Naive thymus-derived CD4-positive, alpha-beta T cell (primary cell): ENCODE measurements at regions not wholly inside any gene's neighbourhood (a gene's known extent, or its start where the extent isn't known, plus 50 kb on each side); places are given as distances from the start of the nearest gene placed in this dataset.

Source experiments
- ATAC-seq: fragments of 150-1000 bp; cut with Tn5 transposase; 2 replicates; pipeline ENCODE4 v1.10.0; 2021; ENCODE audit warnings: mild to moderate bottlenecking, moderate library complexity
- CTCF ChIA-PET: fragments of 350-600 bp; sonication (Branson Sonifier 250); formaldehyde crosslinking; loops from one replicate; lab custom pipeline; 2021; ENCODE audit warnings: antibody characterized with exemption; lab: Charles Lee
- POLR2A ChIA-PET: fragments of 350-600 bp; sonication (Branson Sonifier 250); formaldehyde crosslinking; loops from one replicate; lab custom pipeline; 2021; ENCODE audit warnings: antibody characterized with exemption, inconsistent platforms; lab: Charles Lee
- DNase-seq, 9 donors: peaks; one replicate each; pipeline versions ENCODE4 v3.0.0 to v3.0.0-alpha.2; 2020 to 2022; ENCODE audit warnings: mixed read lengths in 1 of 9
- H3K27ac ChIP-seq: one replicate; pipeline ENCODE4 v1.7.0; 2013; ENCODE audit warnings: mild to moderate bottlenecking, low read depth, low read length, moderate library complexity
- H3K27me3 ChIP-seq, 2 donors: one replicate each; pipeline ENCODE4 v1.7.0; 2013; ENCODE audit warnings: low read length in 2 of 2, mild to moderate bottlenecking in 2 of 2, moderate library complexity in 2 of 2; ENCODE audit not compliant: control insufficient read depth in 2 of 2, insufficient read depth in 2 of 2
- H3K36me3 ChIP-seq, 3 experiments: 1 replicate in 2 of 3; 2 replicates in 1 of 3; pipeline ENCODE4 v1.7.0; 2013; ENCODE audit warnings: low read length in 3 of 3, mild to moderate bottlenecking in 3 of 3, moderate library complexity in 1 of 3; ENCODE audit not compliant: insufficient read depth in 3 of 3, control insufficient read depth in 2 of 3
- H3K4me1 ChIP-seq, 2 donors: one replicate each; pipeline ENCODE4 v1.7.0; 2013; ENCODE audit warnings: low read length in 2 of 2, mild to moderate bottlenecking in 2 of 2, moderate library complexity in 1 of 2; ENCODE audit not compliant: control insufficient read depth in 2 of 2, insufficient read depth in 2 of 2
- H3K4me3 ChIP-seq: 2 replicates; pipeline ENCODE4 v1.7.0; 2013; ENCODE audit warnings: mild to moderate bottlenecking, low read length
- H3K9me3 ChIP-seq, 3 experiments: 1 replicate in 2 of 3; 2 replicates in 1 of 3; pipeline ENCODE4 v1.7.0; 2013; ENCODE audit warnings: low read length in 3 of 3; ENCODE audit not compliant: control insufficient read depth in 2 of 3
- H3K27ac Mint-ChIP-seq, 9 donors: one replicate each; pipeline ENCODE4 v1.8.0; 2020 to 2022; ENCODE audit warnings: mixed read lengths in 9 of 9, mild to moderate bottlenecking in 8 of 9, moderate library complexity in 5 of 9, inconsistent platforms in 2 of 9
- H3K27me3 Mint-ChIP-seq, 5 donors: one replicate each; pipeline ENCODE4 v1.8.0; 2021 to 2022; ENCODE audit warnings: mixed read lengths in 5 of 5, mild to moderate bottlenecking in 1 of 5
- H3K36me3 Mint-ChIP-seq, 5 donors: one replicate each; pipeline ENCODE4 v1.8.0; 2020 to 2022; ENCODE audit warnings: mixed read lengths in 5 of 5, mild to moderate bottlenecking in 3 of 5, inconsistent platforms in 1 of 5
- H3K4me1 Mint-ChIP-seq, 7 donors: one replicate each; pipeline ENCODE4 v1.8.0; 2020 to 2022; ENCODE audit warnings: mixed read lengths in 7 of 7, mild to moderate bottlenecking in 3 of 7, inconsistent platforms in 1 of 7
- H3K4me3 Mint-ChIP-seq, 10 donors: one replicate each; pipeline ENCODE4 v1.8.0; 2020 to 2022; ENCODE audit warnings: mild to moderate bottlenecking in 10 of 10, mixed read lengths in 10 of 10, moderate library complexity in 6 of 10, inconsistent platforms in 2 of 10
- H3K9me3 Mint-ChIP-seq, 11 donors: one replicate each; pipeline ENCODE4 v1.8.0; 2020 to 2022; ENCODE audit warnings: mixed read lengths in 11 of 11, mild to moderate bottlenecking in 4 of 11, inconsistent platforms in 1 of 11, moderate library complexity in 1 of 11
- intact Hi-C, 2 donors: fragments of 100-400 bp; cut with micrococcal nuclease; formaldehyde crosslinking; loops; one replicate each; pipeline ENCODE4 v1.15.1; 2023

DNA sequence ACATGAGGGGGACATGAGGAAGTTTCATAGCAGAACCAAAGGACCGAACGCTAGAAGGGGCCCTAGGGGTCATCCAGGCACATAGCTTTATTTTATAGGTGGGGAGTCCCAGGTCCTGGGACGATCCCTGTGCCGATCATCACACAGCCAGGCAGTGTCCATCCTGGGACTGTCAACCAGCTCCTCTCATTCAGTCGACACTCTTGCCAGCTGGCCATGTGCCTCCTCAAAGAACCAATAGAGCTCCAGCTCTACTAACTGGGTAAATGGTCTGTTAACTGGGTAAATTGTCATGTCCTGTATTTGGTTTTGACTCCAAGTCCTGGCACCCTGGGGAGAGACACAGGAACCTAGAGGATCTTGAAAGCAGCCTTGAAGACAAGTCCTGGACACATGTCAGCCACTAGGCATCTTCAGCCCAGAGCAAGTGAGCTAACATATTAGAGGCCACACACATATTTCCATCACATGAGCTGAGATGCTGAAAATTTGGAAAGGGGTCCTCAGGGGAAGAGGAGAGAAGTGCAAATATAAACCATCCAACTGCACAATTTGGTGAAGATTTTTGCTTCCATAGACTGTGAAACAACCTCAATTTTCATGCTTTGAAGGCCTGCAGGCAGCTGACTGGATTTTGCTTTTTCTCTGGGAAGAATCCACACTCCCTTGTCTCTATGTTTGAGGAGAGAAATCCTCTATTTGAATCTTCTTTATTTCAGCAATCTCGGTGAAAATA lies 361.1 kb upstream of the SLC14A2 start:
- Mint-ChIP-seq H3K36me3 (no peaks in the 10 kb centered on the region), H3K4me3 (no peak overlapping the region), H3K4me1 (peaks cover 0 to 3% (median 0%) of the 10 kb centered on the region in 7 donors), H3K27me3 (peaks cover 0 to 10% (median 5%) of the 10 kb centered on the region in 5 donors), H3K9me3 (peaks cover 0 to 6% (median 0%) of the 10 kb centered on the region in 11 donors), H3K27ac (no peak overlapping the region)
- Histone ChIP-seq H3K27me3 (no peaks in the 10 kb centered on the region), H3K4me1 (no peaks in the 10 kb centered on the region), H3K36me3 (no peaks in the 10 kb centered on the region), H3K27ac (no peak overlapping the region), H3K4me3 (no peak overlapping the region), H3K9me3 (no peaks in the 10 kb centered on the region)
- no peak for DNase-seq
- CTCF ChIA-PET = no interaction called here
- ATAC-seq = no peak
- intact Hi-C loops = no loop called here
- POLR2A ChIA-PET = no interaction called here

- Histone ChIP-seq H3K9me3 (no peaks in the 10 kb centered on the region), H3K4me3 (no peak overlapping the region), H3K4me1 (no peaks in the 10 kb centered on the region), H3K27me3 (no peaks in the 10 kb centered on the region), H3K36me3 (no peaks in the 10 kb centered on the region), H3K27ac (no peak overlapping the region)
- Mint-ChIP-seq H3K4me3 (no peak overlapping the region), H3K27ac (no peak overlapping the region), H3K27me3 (peaks cover 0 to 13% (median 5%) of the 10 kb centered on the region in 5 donors), H3K4me1 (peaks cover 0 to 3% (median 0%) of the 10 kb centered on the region in 7 donors), H3K36me3 (no peaks in the 10 kb centered on the region), H3K9me3 (peaks cover 0 to 6% (median 0%) of the 10 kb centered on the region in 11 donors)
- CTCF ChIA-PET = interaction anchor here (0.6 kb wide), 1 partner anchor 9 kb away, joined by 3 read pairs; no protein-coding TSS in a partner anchor
- intact Hi-C loops = no loop called here
- no peak for ATAC-seq
- no peak for DNase-seq
- POLR2A ChIA-PET = no interaction called here
Measured at GRCh38 chr18:45254709-45255082, 360.6 kb upstream of the SLC14A2 start.

DNA sequence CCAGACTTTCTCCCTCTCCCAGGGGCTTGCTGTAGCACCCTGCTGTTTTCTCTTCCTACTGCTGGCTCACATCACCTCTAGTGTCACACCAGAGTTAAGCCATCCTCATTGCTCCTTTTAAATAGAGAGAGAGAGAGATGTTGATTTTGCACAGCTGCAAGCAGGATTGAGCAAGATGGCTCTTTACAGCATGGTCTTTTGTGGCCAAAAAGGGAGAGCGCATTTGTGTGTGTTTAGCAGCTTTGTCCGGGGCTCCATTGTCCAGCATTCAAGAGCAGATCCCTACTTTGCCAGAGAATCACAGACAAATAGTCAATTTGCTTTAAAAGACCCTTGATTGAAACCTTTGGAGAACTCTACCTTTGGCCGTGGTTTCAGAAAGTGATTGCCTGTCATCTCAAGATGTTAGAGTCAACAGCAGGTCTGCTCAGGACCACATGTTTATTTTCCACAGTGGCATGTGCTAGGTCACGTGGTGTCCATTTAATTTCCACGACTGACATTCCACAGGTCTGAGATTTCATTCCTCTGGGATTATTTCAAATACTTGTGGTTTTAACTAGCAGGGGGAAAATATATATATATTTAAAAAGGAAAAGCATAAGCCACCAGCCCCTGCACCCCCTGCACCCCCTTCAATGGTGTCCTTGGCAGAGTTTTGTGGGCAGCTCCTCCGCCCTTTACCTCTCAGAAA lies 359.9 kb upstream of the SLC14A2 start:
- no peaks in the 10 kb centered on the region for H3K36me3 Mint-ChIP-seq
- no peak overlapping the region for H3K4me3 Mint-ChIP-seq
- H3K27me3 ChIP-seq = no peaks in the 10 kb centered on the region
- intact Hi-C loops = no loop called here
- peaks cover 0 to 1% (median 0%) of the 10 kb centered on the region in 7 donors for H3K4me1 Mint-ChIP-seq
- no peaks in the 10 kb centered on the region for H3K4me1 ChIP-seq
- no peak overlapping the region for H3K27ac Mint-ChIP-seq
- ChIA-PET POLR2A (no interaction called here), CTCF (interaction anchor here (0.6 kb wide), 1 partner anchor 10 kb away, joined by 3 read pairs; no protein-coding TSS in a partner anchor)
- ATAC-seq = no peak
- DNase-seq = no peak
- H3K9me3 ChIP-seq = no peaks in the 10 kb centered on the region
- no peaks in the 10 kb centered on the region for H3K36me3 ChIP-seq
- peaks cover 0 to 6% (median 0%) of the 10 kb centered on the region in 11 donors for H3K9me3 Mint-ChIP-seq
- H3K4me3 ChIP-seq = no peak overlapping the region
- H3K27me3 Mint-ChIP-seq = peaks cover 0 to 13% (median 2%) of the 10 kb centered on the region in 5 donors
- no peak overlapping the region for H3K27ac ChIP-seq

GRCh38 chr18:45260125-45260524 lies 355.2 kb upstream of the SLC14A2 start:
- Mint-ChIP-seq H3K9me3 (peaks cover 0 to 6% (median 0%) of the 10 kb centered on the region in 11 donors), H3K27me3 (peaks cover 0 to 15% (median 7%) of the 10 kb centered on the region in 5 donors)
- POLR2A ChIA-PET = no interaction called here

DNA sequence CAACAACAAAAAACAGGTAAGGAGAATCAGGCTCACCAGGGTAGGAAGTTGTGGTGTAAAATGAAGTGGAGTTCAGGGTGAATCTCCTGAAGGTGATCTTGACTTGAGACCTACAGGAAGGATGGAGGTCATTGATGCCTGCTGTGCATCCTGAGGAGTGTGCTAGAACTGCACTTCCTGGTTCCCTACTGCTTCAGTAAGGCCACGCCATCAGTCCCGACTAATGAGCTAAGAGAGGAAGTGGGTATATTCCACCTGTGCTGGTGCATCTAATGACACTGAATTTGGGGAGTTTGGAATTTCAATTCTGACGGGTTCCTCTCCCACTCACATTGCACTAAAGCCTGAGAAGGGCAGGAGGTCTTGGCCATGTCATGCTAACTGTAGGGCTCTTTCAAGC lies 349.3 kb upstream of the SLC14A2 start:
- Histone ChIP-seq H3K4me1 (no peaks in the 10 kb centered on the region), H3K27me3 (no peaks in the 10 kb centered on the region), H3K36me3 (no peaks in the 10 kb centered on the region), H3K9me3 (no peaks in the 10 kb centered on the region), H3K4me3 (no peak overlapping the region), H3K27ac (no peak overlapping the region)
- Mint-ChIP-seq H3K4me3 (no peak overlapping the region), H3K4me1 (no peaks in the 10 kb centered on the region), H3K27ac (no peak overlapping the region), H3K27me3 (peaks cover 0 to 19% (median 11%) of the 10 kb centered on the region in 5 donors), H3K9me3 (peaks cover 0 to 9% (median 0%) of the 10 kb centered on the region in 11 donors), H3K36me3 (no peaks in the 10 kb centered on the region)
- ATAC-seq (no peak), DNase-seq (no peak)
- intact Hi-C loops = no loop called here
- ChIA-PET CTCF (no interaction called here), POLR2A (no interaction called here)

More at GRCh38 chr18:45260125-45260524, 355.2 kb upstream of the SLC14A2 start:
- intact Hi-C loops = no loop called here
- CTCF ChIA-PET = no interaction called here
- H3K36me3 ChIP-seq = no peaks in the 10 kb centered on the region
- H3K27ac Mint-ChIP-seq = no peak overlapping the region
- ATAC-seq (no peak), DNase-seq (no peak)
- H3K9me3 ChIP-seq = no peaks in the 10 kb centered on the region
- no peak overlapping the region for H3K4me3 Mint-ChIP-seq
- no peak overlapping the region for H3K4me3 ChIP-seq
- H3K27me3 ChIP-seq = no peaks in the 10 kb centered on the region
- H3K4me1 Mint-ChIP-seq = no peaks in the 10 kb centered on the region
- no peaks in the 10 kb centered on the region for H3K4me1 ChIP-seq
- H3K36me3 Mint-ChIP-seq = no peaks in the 10 kb centered on the region
- no peak overlapping the region for H3K27ac ChIP-seq

GRCh38 chr18:45267622-45268021 lies 347.7 kb upstream of the SLC14A2 start:
- no peak overlapping the region for H3K4me3 Mint-ChIP-seq
- H3K4me1 Mint-ChIP-seq = no peaks in the 10 kb centered on the region
- DNase-seq (no peak), ATAC-seq (no peak)
- Histone ChIP-seq H3K4me3 (no peak overlapping the region), H3K27ac (no peak overlapping the region), H3K9me3 (no peaks in the 10 kb centered on the region), H3K36me3 (no peaks in the 10 kb centered on the region), H3K27me3 (no peaks in the 10 kb centered on the region), H3K4me1 (no peaks in the 10 kb centered on the region)
- H3K36me3 Mint-ChIP-seq = no peaks in the 10 kb centered on the region
- intact Hi-C loops = no loop called here
- peaks cover 0 to 19% (median 16%) of the 10 kb centered on the region in 5 donors for H3K27me3 Mint-ChIP-seq
- H3K9me3 Mint-ChIP-seq = peaks cover 0 to 9% (median 0%) of the 10 kb centered on the region in 11 donors
- no peak overlapping the region for H3K27ac Mint-ChIP-seq
- ChIA-PET POLR2A (no interaction called here), CTCF (no interaction called here)
